Caco-2 (cell line): ENCODE measurements at regions not wholly inside any gene's neighbourhood (a gene's known extent, or its start where the extent isn't known, plus 50 kb on each side); places are given as distances from the start of the nearest gene placed in this dataset.

ENCODE experiments used
- BruUV-seq: library from RNA; stranded (reverse); fragments of 400-500 nt; replicated peaks from 2 replicates; lab custom pipeline; 2021; lab: Mats Ljungman, UMichigan
- CTCF ChIA-PET: fragments of 300-600 bp; sonication (Branson Sonifier 250); formaldehyde crosslinking; loops from one replicate; lab custom pipeline; 2022; ENCODE audit warnings: antibody characterized with exemption; lab: Charles Lee
- POLR2A ChIA-PET: fragments of 300-600 bp; sonication (Branson Sonifier 250); formaldehyde crosslinking; loops from one replicate; lab custom pipeline; 2022; ENCODE audit warnings: antibody characterized with exemption; lab: Charles Lee
- DNase-seq, 2 experiments: peaks; one replicate each; pipeline versions ENCODE4 v3.0.0 to v3.0.0-alpha.2; 2020 to 2022
- H3K27me3 ChIP-seq: replicated peaks from 2 replicates; pipeline ENCODE4 v1.6.0; 2011; ENCODE audit warnings: low read length; ENCODE audit not compliant: control insufficient read depth, insufficient read depth
- H3K36me3 ChIP-seq: 2 replicates; pipeline ENCODE4 v1.5.1; 2011; ENCODE audit warnings: low read length; ENCODE audit not compliant: control insufficient read depth, insufficient read depth
- H3K4me1 ChIP-seq: fragments of 250-450 bp; sonication (Bioruptor Pico); 2 replicates; pipeline ENCODE4 v1.5.1; 2020; ENCODE audit warnings: mild to moderate bottlenecking
- H3K4me3 ChIP-seq: 2 replicates; pipeline ENCODE4 v1.5.1; 2011; ENCODE audit warnings: low read depth, mild to moderate bottlenecking, control low read depth, low read length
- H3K9me3 ChIP-seq: fragments of 250-450 bp; sonication (Bioruptor Pico); 2 replicates; pipeline ENCODE4 v1.5.1; 2020; ENCODE audit warnings: mild to moderate bottlenecking, moderate library complexity
- H3K27ac Mint-ChIP-seq: one replicate; pipeline ENCODE4 v1.8.0; 2022; ENCODE audit warnings: mixed read lengths; ENCODE audit not compliant: unreplicated experiment
- H3K27me3 Mint-ChIP-seq: one replicate; pipeline ENCODE4 v1.8.0; 2022; ENCODE audit warnings: mixed read lengths; ENCODE audit not compliant: insufficient read depth, unreplicated experiment
- H3K36me3 Mint-ChIP-seq: one replicate; pipeline ENCODE4 v1.8.0; 2022; ENCODE audit warnings: mild to moderate bottlenecking, mixed read lengths; ENCODE audit not compliant: insufficient read depth, unreplicated experiment
- H3K4me1 Mint-ChIP-seq: one replicate; pipeline ENCODE4 v1.8.0; 2022; ENCODE audit warnings: low read depth, mixed read lengths; ENCODE audit not compliant: unreplicated experiment
- H3K4me3 Mint-ChIP-seq: one replicate; pipeline ENCODE4 v1.8.0; 2022; ENCODE audit warnings: mild to moderate bottlenecking, moderate library complexity, mixed read lengths; ENCODE audit not compliant: unreplicated experiment
- H3K9me3 Mint-ChIP-seq: one replicate; pipeline ENCODE4 v1.8.0; 2022; ENCODE audit warnings: mixed read lengths; ENCODE audit not compliant: unreplicated experiment
- CTCF ChIP-seq, 2 experiments: fragments of 200-600 bp in 1 of 2; IDR thresholded peaks; 1 replicate in 1 of 2; 2 replicates in 1 of 2; pipeline versions ENCODE4 v1.5.1 to v1.8.0; 2011 to 2022; ENCODE audit warnings: antibody characterized with exemption in 1 of 2, control low read depth in 1 of 2, inconsistent platforms in 1 of 2, low read depth in 1 of 2, low read length in 1 of 2, mild to moderate bottlenecking in 1 of 2, moderate library complexity in 1 of 2; ENCODE audit not compliant: insufficient read depth in 1 of 2, severe bottlenecking in 1 of 2, unreplicated experiment in 1 of 2
- intact Hi-C: fragments of 100-400 bp; cut with micrococcal nuclease; formaldehyde crosslinking; loops from one replicate; pipeline ENCODE4 v1.10.0; 2022; ENCODE audit not compliant: unreplicated experiment

DNA sequence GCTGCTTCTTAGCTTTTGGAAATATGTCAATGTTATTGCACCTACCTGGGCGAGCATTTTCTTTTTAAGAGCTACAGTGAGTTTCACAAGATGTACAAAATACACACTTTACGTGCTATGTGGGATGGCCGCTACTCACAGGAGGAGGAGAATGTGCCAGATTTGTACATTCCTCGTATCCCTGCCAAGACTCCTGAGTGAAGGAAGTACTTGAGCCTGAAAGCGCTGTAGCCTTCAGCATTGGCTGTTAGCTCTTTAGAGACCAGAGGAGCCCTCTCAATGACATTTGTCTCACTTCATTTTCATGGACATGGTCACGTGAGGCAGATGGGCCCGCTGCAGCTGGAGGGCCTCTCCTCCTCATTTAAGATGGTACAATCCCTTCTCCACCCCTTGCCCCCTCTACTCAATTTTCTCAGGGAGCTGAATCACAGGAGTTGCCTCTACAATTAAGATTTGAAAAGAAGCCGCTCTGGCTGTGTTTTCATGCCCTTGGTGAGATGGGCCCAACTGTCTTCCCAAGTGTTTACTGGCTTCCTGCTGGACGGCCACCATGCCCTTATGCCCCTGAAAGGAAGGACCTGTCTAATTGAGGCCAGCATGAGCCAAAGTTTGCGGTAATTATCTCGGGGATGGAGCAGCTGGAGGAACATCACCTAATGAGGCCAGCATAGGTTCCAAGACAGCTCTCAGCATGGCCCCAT lies 442.6 kb downstream of the PRDM2 start:
- Histone ChIP-seq H3K27me3 (no peaks in the 10 kb centered on the region), H3K4me3 (no peak overlapping the region), H3K4me1 (no peaks in the 10 kb centered on the region), H3K36me3 (no peaks in the 10 kb centered on the region), H3K9me3 (no peaks in the 10 kb centered on the region)
- H3K4me1 Mint-ChIP-seq, result no peaks in the 10 kb centered on the region
- no peak overlapping the region for H3K27ac Mint-ChIP-seq
- intact Hi-C loops, result no loop called here
- H3K36me3 Mint-ChIP-seq, result no peaks in the 10 kb centered on the region
- H3K4me3 Mint-ChIP-seq, result no peak overlapping the region
- BruUV-seq, result no TSS peak
- H3K27me3 Mint-ChIP-seq, result no peaks in the 10 kb centered on the region
- no peaks in the 10 kb centered on the region for H3K9me3 Mint-ChIP-seq
- ChIA-PET CTCF (no interaction called here), POLR2A (no interaction called here)
- no peak for DNase-seq
- TF ChIP-seq CTCF (IDR thresholded peaks at IDR 0.05; ENCODE audit: insufficient read depth in 1 of 2, low read depth in 1 of 2, low read length in 1 of 2, severe bottlenecking in 1 of 2, unreplicated experiment in 1 of 2), result no peak

- intact Hi-C loops, result no loop called here
- Mint-ChIP-seq H3K9me3 (no peaks in the 10 kb centered on the region), H3K36me3 (no peaks in the 10 kb centered on the region), H3K27ac (no peak overlapping the region), H3K27me3 (no peaks in the 10 kb centered on the region), H3K4me3 (no peak overlapping the region), H3K4me1 (no peaks in the 10 kb centered on the region)
- BruUV-seq, result no TSS peak
- H3K4me3 ChIP-seq, result no peak overlapping the region
- no peak for DNase-seq
- no peak for TF ChIP-seq CTCF (IDR thresholded peaks at IDR 0.05; ENCODE audit: insufficient read depth in 1 of 2, low read depth in 1 of 2, low read length in 1 of 2, severe bottlenecking in 1 of 2, unreplicated experiment in 1 of 2)
- no peaks in the 10 kb centered on the region for H3K9me3 ChIP-seq
- H3K36me3 ChIP-seq, result no peaks in the 10 kb centered on the region
- H3K4me1 ChIP-seq, result no peaks in the 10 kb centered on the region
- CTCF ChIA-PET, result no interaction called here
- no peaks in the 10 kb centered on the region for H3K27me3 ChIP-seq
- POLR2A ChIA-PET, result no interaction called here
Measured at GRCh38 chr1:14143777-14144176, 443.8 kb downstream of the PRDM2 start.

GRCh38 chr1:14148526-14148925 lies 448.5 kb downstream of the PRDM2 start:
- TF ChIP-seq CTCF (IDR thresholded peaks at IDR 0.05; ENCODE audit: insufficient read depth in 1 of 2, low read depth in 1 of 2, low read length in 1 of 2, severe bottlenecking in 1 of 2, unreplicated experiment in 1 of 2), result no peak
- H3K27me3 Mint-ChIP-seq, result no peaks in the 10 kb centered on the region
- Histone ChIP-seq H3K27me3 (no peaks in the 10 kb centered on the region), H3K4me1 (no peaks in the 10 kb centered on the region), H3K4me3 (no peak overlapping the region), H3K9me3 (no peaks in the 10 kb centered on the region), H3K36me3 (no peaks in the 10 kb centered on the region)
- intact Hi-C loops, result no loop called here
- DNase-seq, result no peak
- no peak overlapping the region for H3K27ac Mint-ChIP-seq
- H3K36me3 Mint-ChIP-seq, result no peaks in the 10 kb centered on the region
- CTCF ChIA-PET, result no interaction called here
- H3K4me1 Mint-ChIP-seq, result no peaks in the 10 kb centered on the region
- BruUV-seq, result no TSS peak
- no peaks in the 10 kb centered on the region for H3K9me3 Mint-ChIP-seq
- no peak overlapping the region for H3K4me3 Mint-ChIP-seq
- POLR2A ChIA-PET, result no interaction called here
